ENCODE measurements at regions not wholly inside any gene's neighbourhood (a gene's known extent, or its start where the extent isn't known, plus 50 kb on each side); places are given as distances from the start of the nearest gene placed in this dataset.

DNA sequence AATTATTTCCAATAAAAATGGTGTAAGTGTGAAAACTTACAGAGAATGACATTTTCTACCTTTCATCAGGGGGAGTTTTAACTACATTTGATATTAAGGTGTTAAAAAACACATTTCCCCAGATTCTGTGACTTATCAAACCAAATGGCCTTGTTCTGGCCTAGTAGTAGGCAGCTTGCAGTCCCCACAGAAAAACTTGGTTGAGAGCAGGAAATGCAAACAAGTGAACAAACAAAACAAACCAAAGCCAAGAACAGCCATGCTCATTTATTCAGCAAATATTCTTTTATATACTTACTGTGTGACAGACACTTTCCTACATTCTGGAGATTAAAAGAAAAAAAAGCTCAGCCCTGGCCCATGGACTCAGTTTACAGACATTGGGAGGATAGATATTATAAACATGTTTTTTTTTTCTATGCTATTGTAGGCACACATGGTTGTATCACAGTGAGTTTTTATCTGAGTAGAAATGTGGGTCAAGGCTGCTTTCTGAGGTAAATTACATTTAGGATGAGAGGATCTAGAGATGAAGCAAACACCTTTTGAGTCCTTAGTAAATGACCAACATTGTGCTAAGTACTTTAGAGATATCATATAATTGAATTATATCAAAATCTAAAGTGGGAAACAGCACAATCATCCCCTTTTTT lies 449.2 kb upstream of the AADAT start:
- no peak overlapping the region for H3K4me2 ChIP-seq (replicated peaks; ENCODE audit: low read depth, low read length, poor library complexity, severe bottlenecking)
- H3K79me2 ChIP-seq (ENCODE audit: control insufficient read depth, insufficient read depth, low read length): no peaks in the 10 kb centered on the region
- Mint-ChIP-seq H3K4me3 (no peak overlapping the region), H3K9me3 (ENCODE audit: insufficient read depth) (no peaks in the 10 kb centered on the region), H3K27ac (no peak overlapping the region), H3K4me1 (no peaks in the 10 kb centered on the region), H3K27me3 (no peaks in the 10 kb centered on the region)
- DNase-seq: no peak
- ATAC-seq (ENCODE audit: low read depth): no peak
- no peaks in the 10 kb centered on the region for H3K4me1 ChIP-seq (ENCODE audit: control insufficient read depth in 2 of 2, insufficient read depth in 2 of 2, low read length in 2 of 2)
- H4K20me1 ChIP-seq (ENCODE audit: control insufficient read depth, insufficient read depth, low read length, poor library complexity, severe bottlenecking): no peaks in the 10 kb centered on the region
- no peaks in the 10 kb centered on the region for H3K9me3 ChIP-seq (ENCODE audit: control extremely low read depth in 1 of 3, control insufficient read depth in 2 of 3, insufficient read depth in 1 of 3, low read length in 2 of 3)
- H3K9ac ChIP-seq (ENCODE audit: low read length): no peak overlapping the region
- no peaks in the 10 kb centered on the region for H3K36me3 ChIP-seq (replicated peaks in 1 of 2; ENCODE audit: control extremely low read depth in 1 of 2, control insufficient read depth in 1 of 2, extremely low read depth in 1 of 2, insufficient read depth in 2 of 2, low read length in 1 of 2)
- no peak overlapping the region for H3K4me3 ChIP-seq (ENCODE audit: control extremely low read depth in 1 of 5, extremely low read depth in 1 of 5, insufficient read depth in 1 of 5, low read depth in 2 of 5, low read length in 4 of 5)
- no peak overlapping the region for H3K27ac ChIP-seq (ENCODE audit: low read length in 2 of 2)
- no peak for TF ChIP-seq EZH2 (IDR thresholded peaks at IDR 0.05; ENCODE audit: borderline replicate concordance, insufficient read depth, low read depth, low read length, poor library complexity, severe bottlenecking)
- TF ChIP-seq, protein P1, sequence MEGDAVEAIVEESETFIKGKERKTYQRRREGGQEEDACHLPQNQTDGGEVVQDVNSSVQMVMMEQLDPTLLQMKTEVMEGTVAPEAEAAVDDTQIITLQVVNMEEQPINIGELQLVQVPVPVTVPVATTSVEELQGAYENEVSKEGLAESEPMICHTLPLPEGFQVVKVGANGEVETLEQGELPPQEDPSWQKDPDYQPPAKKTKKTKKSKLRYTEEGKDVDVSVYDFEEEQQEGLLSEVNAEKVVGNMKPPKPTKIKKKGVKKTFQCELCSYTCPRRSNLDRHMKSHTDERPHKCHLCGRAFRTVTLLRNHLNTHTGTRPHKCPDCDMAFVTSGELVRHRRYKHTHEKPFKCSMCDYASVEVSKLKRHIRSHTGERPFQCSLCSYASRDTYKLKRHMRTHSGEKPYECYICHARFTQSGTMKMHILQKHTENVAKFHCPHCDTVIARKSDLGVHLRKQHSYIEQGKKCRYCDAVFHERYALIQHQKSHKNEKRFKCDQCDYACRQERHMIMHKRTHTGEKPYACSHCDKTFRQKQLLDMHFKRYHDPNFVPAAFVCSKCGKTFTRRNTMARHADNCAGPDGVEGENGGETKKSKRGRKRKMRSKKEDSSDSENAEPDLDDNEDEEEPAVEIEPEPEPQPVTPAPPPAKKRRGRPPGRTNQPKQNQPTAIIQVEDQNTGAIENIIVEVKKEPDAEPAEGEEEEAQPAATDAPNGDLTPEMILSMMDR (IDR thresholded peaks at IDR 0.05): no peak
- no peaks in the 10 kb centered on the region for H3K27me3 ChIP-seq (replicated peaks in 1 of 4; ENCODE audit: control extremely low read depth in 1 of 4, control insufficient read depth in 3 of 4, insufficient read depth in 4 of 4, low read length in 3 of 4)
- intact Hi-C loops (cut with micrococcal nuclease): no loop called here
- no peak overlapping the region for H2AFZ ChIP-seq (ENCODE audit: insufficient read depth, low read depth, low read length, poor library complexity, severe bottlenecking)
- POLR2A ChIA-PET: no interaction called here
- CTCF ChIA-PET: no interaction called here

DNA sequence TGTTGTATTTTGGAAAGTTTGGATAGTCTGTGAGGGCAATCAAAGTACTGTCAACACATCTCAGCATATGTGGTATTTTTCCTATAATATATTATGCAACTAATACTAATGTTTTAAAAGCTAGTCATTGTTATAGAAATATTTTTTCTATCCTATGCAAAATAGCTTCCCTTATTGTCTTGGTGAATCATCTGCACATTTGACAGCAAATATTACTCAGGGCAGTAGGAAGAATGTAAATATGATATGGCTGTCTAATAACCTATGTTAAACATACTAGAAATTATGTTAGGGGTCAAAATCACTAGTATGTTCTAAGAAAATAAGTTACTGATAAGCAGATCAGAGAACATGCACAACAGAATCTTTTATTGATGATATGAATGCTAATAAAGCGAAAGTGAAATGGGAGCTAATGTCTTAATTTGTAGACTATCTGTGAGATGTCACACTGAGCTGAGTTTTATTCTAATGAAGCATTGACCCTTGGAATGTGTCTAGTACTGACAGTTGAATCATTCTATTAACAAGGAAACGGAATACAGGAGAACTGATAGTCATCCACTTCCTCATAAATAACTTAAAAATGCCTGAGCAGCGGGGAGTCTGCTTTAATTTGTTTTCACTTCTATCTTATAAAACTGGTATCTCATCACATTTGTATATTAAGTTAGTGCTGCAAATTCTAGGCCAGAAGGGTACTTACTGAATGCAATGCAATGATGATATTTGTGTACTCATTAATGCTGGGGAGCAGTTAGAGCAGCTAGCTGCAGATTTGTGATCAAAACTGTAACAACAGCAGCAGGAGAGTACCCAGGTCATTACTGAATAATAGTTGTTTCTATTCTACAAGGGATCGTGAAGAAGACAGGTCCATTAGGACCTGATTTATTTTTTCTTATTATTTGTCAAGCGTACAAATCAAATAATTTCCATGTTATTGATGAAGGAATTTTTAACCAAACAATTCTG lies 440.3 kb upstream of the AADAT start:
- POLR2A ChIA-PET: no interaction called here
- DNase-seq: no peak
- WGBS (ENCODE audit: insufficient coverage): no CpG with 5 or more reads among the region's 5 CpGs

More for the DNA sequence above, 440.3 kb upstream of the AADAT start:
- H3K27ac ChIP-seq (ENCODE audit: low read length in 2 of 2): no peak overlapping the region
- CTCF ChIA-PET: no interaction called here
- intact Hi-C loops (cut with micrococcal nuclease): no loop called here
- no peaks in the 10 kb centered on the region for H3K9me3 ChIP-seq (ENCODE audit: control extremely low read depth in 1 of 3, control insufficient read depth in 2 of 3, insufficient read depth in 1 of 3, low read length in 2 of 3)
- H3K4me1 ChIP-seq (ENCODE audit: control insufficient read depth in 2 of 2, insufficient read depth in 2 of 2, low read length in 2 of 2): no peaks in the 10 kb centered on the region
- no peak for ATAC-seq (ENCODE audit: low read depth)
- Mint-ChIP-seq H3K27me3 (no peaks in the 10 kb centered on the region), H3K4me3 (no peak overlapping the region), H3K4me1 (no peaks in the 10 kb centered on the region), H3K9me3 (ENCODE audit: insufficient read depth) (no peaks in the 10 kb centered on the region), H3K27ac (no peak overlapping the region)
- H3K36me3 ChIP-seq (replicated peaks in 1 of 2; ENCODE audit: control extremely low read depth in 1 of 2, control insufficient read depth in 1 of 2, extremely low read depth in 1 of 2, insufficient read depth in 2 of 2, low read length in 1 of 2): no peaks in the 10 kb centered on the region
- H3K4me3 ChIP-seq (ENCODE audit: control extremely low read depth in 1 of 5, extremely low read depth in 1 of 5, insufficient read depth in 1 of 5, low read depth in 2 of 5, low read length in 4 of 5): no peak overlapping the region
- H2AFZ ChIP-seq (ENCODE audit: insufficient read depth, low read depth, low read length, poor library complexity, severe bottlenecking): no peak overlapping the region
- no peaks in the 10 kb centered on the region for H4K20me1 ChIP-seq (ENCODE audit: control insufficient read depth, insufficient read depth, low read length, poor library complexity, severe bottlenecking)
- no peaks in the 10 kb centered on the region for H3K27me3 ChIP-seq (replicated peaks in 1 of 4; ENCODE audit: control extremely low read depth in 1 of 4, control insufficient read depth in 3 of 4, insufficient read depth in 4 of 4, low read length in 3 of 4)
- no peaks in the 10 kb centered on the region for H3K79me2 ChIP-seq (ENCODE audit: control insufficient read depth, insufficient read depth, low read length)
- H3K9ac ChIP-seq (ENCODE audit: low read length): no peak overlapping the region
- TF ChIP-seq, protein P1 (IDR thresholded peaks at IDR 0.05): no peak
- TF ChIP-seq EZH2 (IDR thresholded peaks at IDR 0.05; ENCODE audit: borderline replicate concordance, insufficient read depth, low read depth, low read length, poor library complexity, severe bottlenecking): no peak
- H3K4me2 ChIP-seq (replicated peaks; ENCODE audit: low read depth, low read length, poor library complexity, severe bottlenecking): no peak overlapping the region
